K562 (cell line): ENCODE measurements at regions not wholly inside any gene's neighbourhood (a gene's known extent, or its start where the extent isn't known, plus 50 kb on each side); places are given as distances from the start of the nearest gene placed in this dataset.

Experiments
- ATAC-seq: fragments of 200-7000 bp; cut with Tn5 transposase; 3 replicates; pipeline ENCODE4 v1.9.1; 2020; ENCODE audit warnings: moderate library complexity
- BruUV-seq: library from RNA; stranded (reverse); fragments of 400-500 nt; replicated peaks from 2 replicates; lab custom pipeline; 2021; lab: Mats Ljungman, UMichigan
- CTCF ChIA-PET: fragments of 300-600 bp; formaldehyde crosslinking; extraction: SDS; loops from one replicate; lab custom pipeline; 2021; ENCODE audit warnings: low intra/inter-chr PET ratio; lab: Yijun Ruan, JAX
- POLR2A ChIA-PET: fragments of 300-600, 350-650 bp; sonication (Branson Sonifier 250); formaldehyde crosslinking; extraction: SDS; loops from one replicate; lab custom pipeline; 2021; ENCODE audit warnings: antibody characterized with exemption, inconsistent platforms; lab: Yijun Ruan, JAX
- DNase-seq, 4 experiments: peaks; one replicate each; pipeline versions ENCODE4 v3.0.0 to v3.0.0-alpha.2; 2011 to 2018; ENCODE audit warnings: low spot score in 3 of 4, mixed read lengths in 3 of 4; ENCODE audit errors: extremely low read depth in 1 of 4
- FAIRE-seq: peaks from 2 replicates; lab custom pipeline; 2011; peaks lifted over from hg19 to GRCh38; lab: Jason Lieb, UNC
- H2AFZ ChIP-seq: 2 replicates; pipeline ENCODE4 v1.6.0; 2011; ENCODE audit warnings: low read depth, low read length, control low read depth, inconsistent platforms
- H3K27ac ChIP-seq: fragments of 200-600 bp; 3 replicates; pipeline ENCODE4 v1.8.0; 2011; ENCODE audit warnings: low read depth, mild to moderate bottlenecking, control low read depth, inconsistent platforms, low read length, moderate library complexity, mixed read lengths; ENCODE audit errors: extremely low read depth
- H3K27me3 ChIP-seq, 2 experiments: fragments of 300-600 bp in 1 of 2; 2 replicates in 1 of 2; 3 replicates in 1 of 2; pipeline versions ENCODE4 v1.6.0 to v1.8.0; 2011; ENCODE audit warnings: inconsistent platforms in 2 of 2, low read length in 2 of 2, mild to moderate bottlenecking in 1 of 2, mixed read lengths in 1 of 2, moderate library complexity in 1 of 2; ENCODE audit not compliant: control insufficient read depth in 2 of 2, insufficient read depth in 2 of 2
- H3K36me3 ChIP-seq: fragments of 300-600 bp; 3 replicates; pipeline ENCODE4 v1.8.0; 2011; ENCODE audit warnings: mild to moderate bottlenecking, low read length, inconsistent platforms; ENCODE audit not compliant: control insufficient read depth, insufficient read depth
- H3K4me1 ChIP-seq, 2 experiments: fragments of 200-600 bp in 1 of 2; replicated peaks in 1 of 2; 2 replicates in 1 of 2; 3 replicates in 1 of 2; pipeline versions ENCODE4 v1.5.1 to v1.8.0; 2011; ENCODE audit warnings: inconsistent platforms in 2 of 2, low read length in 2 of 2, mild to moderate bottlenecking in 1 of 2, mixed read lengths in 1 of 2, moderate library complexity in 1 of 2; ENCODE audit not compliant: control insufficient read depth in 2 of 2, insufficient read depth in 2 of 2
- H3K4me2 ChIP-seq: 2 replicates; pipeline ENCODE4 v1.6.1; 2011; ENCODE audit warnings: low read length, control low read depth, inconsistent platforms, mixed read lengths; ENCODE audit not compliant: insufficient read depth
- H3K4me3 ChIP-seq: fragments of 200-600 bp; sonication (generic), shearing (Covaris generic); 2 replicates; pipeline ENCODE4 v1.5.1; 2016; ENCODE audit warnings: control low read depth, inconsistent platforms
- H3K79me2 ChIP-seq: fragments of 200-600 bp; 3 replicates; pipeline ENCODE4 v1.8.0; 2011; ENCODE audit warnings: low read length, inconsistent platforms; ENCODE audit not compliant: control insufficient read depth, insufficient read depth
- H3K9ac ChIP-seq, 2 experiments: 2 replicates each; pipeline versions ENCODE4 v1.6.0 to v1.6.1; 2011; ENCODE audit warnings: low read depth in 2 of 2, low read length in 2 of 2, control low read depth in 1 of 2, inconsistent platforms in 1 of 2, mild to moderate bottlenecking in 1 of 2, mixed read lengths in 1 of 2; ENCODE audit not compliant: insufficient read depth in 1 of 2
- H3K9me1 ChIP-seq: one replicate; pipeline ENCODE4 v1.6.0; 2011; ENCODE audit warnings: inconsistent platforms, mild to moderate bottlenecking, low read length, moderate library complexity; ENCODE audit not compliant: control insufficient read depth, insufficient read depth
- H3K9me3 ChIP-seq: replicated peaks from 2 replicates; pipeline ENCODE4 v1.5.1; 2011; ENCODE audit warnings: low read depth, low read length, inconsistent platforms; ENCODE audit not compliant: control insufficient read depth, insufficient read depth
- H4K20me1 ChIP-seq: replicated peaks from 2 replicates; pipeline ENCODE4 v1.6.1; 2011; ENCODE audit warnings: low read length, inconsistent platforms, mixed read lengths; ENCODE audit not compliant: control insufficient read depth, insufficient read depth
- CBFB ChIP-seq: sonication (generic); formaldehyde crosslinking; IDR thresholded peaks from 2 replicates; pipeline ENCODE4 v1.4.0; 2020; ENCODE audit warnings: mild to moderate bottlenecking, missing genetic modification reagents
- MAFF ChIP-seq: IDR thresholded peaks from 2 replicates; pipeline ENCODE4 v1.6.1; 2012; ENCODE audit warnings: low read length, improper control_type of control experiment
- MAFK ChIP-seq: IDR thresholded peaks from 2 replicates; pipeline ENCODE4 v1.6.1; 2011; ENCODE audit warnings: low read length, improper control_type of control experiment
- MCM7 ChIP-seq, 2 experiments: fragments of 450-650 bp; IDR thresholded peaks; 2 replicates each; pipeline ENCODE4 v1.6.1; 2016 to 2018
- SMAD1 ChIP-seq: fragments of 150-350 bp; IDR thresholded peaks from 2 replicates; pipeline ENCODE4 v1.6.1; 2014; ENCODE audit warnings: low read length, low read depth; ENCODE audit not compliant: partially characterized antibody
- SRF ChIP-seq, 2 experiments: fragments of 250-450, 450-650 bp in 1 of 2; sonication (Bioruptor Pico) in 1 of 2; sonication (generic) in 1 of 2; formaldehyde crosslinking; IDR thresholded peaks; 2 replicates each; pipeline versions ENCODE4 v1.5.0 to v1.5.1; 2020 to 2022; ENCODE audit warnings: mild to moderate bottlenecking in 1 of 2, missing genetic modification reagents in 1 of 2
- TAF9B ChIP-seq: fragments of 450-650 bp; IDR thresholded peaks from 2 replicates; pipeline ENCODE4 v1.6.1; 2018; ENCODE audit warnings: mild to moderate bottlenecking; ENCODE audit not compliant: partially characterized antibody
- ZKSCAN3 ChIP-seq: fragments of 250-450 bp; sonication (Bioruptor Pico); IDR thresholded peaks from 2 replicates; pipeline ENCODE4 v1.4.0; 2020
- ZNF165 ChIP-seq: fragments of 250-450 bp; sonication (Bioruptor Pico); IDR thresholded peaks from 2 replicates; pipeline ENCODE4 v1.4.0; 2020; ENCODE audit warnings: borderline replicate concordance
- ZNF24 ChIP-seq: fragments of 450-650 bp; IDR thresholded peaks from 2 replicates; pipeline ENCODE4 v1.6.1; 2016
- ZNF316 ChIP-seq: fragments of 450-650 bp; IDR thresholded peaks from 2 replicates; pipeline ENCODE4 v1.6.1; 2016
- WGBS: fragments of 100-300 bp; shearing (Covaris generic); methylation state at CpG from one replicate; pipeline ENCODE4 v1.1.6; 2016; ENCODE audit warnings: low coverage, mixed read lengths; ENCODE audit not compliant: insufficient coverage; ENCODE audit errors: missing lambda C conversion rate; 5-methylcytosine and 5-hydroxymethylcytosine counted together
- in situ Hi-C: fragments of 300-500 bp; cut with MboI; formaldehyde crosslinking; loops from 4 replicates; pipeline ENCODE4 v1.15.0; 2018; ENCODE audit warnings: inconsistent platforms, mixed read lengths
- intact Hi-C: fragments of 100-400 bp; cut with micrococcal nuclease; formaldehyde crosslinking; loops from 2 replicates; pipeline ENCODE4 v1.14.2; 2022

- CTCF ChIA-PET, result no interaction called here
- WGBS, result 0% methylated on average over 3 of the region's 3 CpGs
Measured at GRCh38 chr9:74407166-74407565, 90.0 kb upstream of the RORB start.

GRCh38 chr9:74412236-74412979, 84.7 kb upstream of the RORB start:
- H3K36me3 ChIP-seq, result no peaks in the 10 kb centered on the region
- H3K9ac ChIP-seq, result no peak overlapping the region
- no peaks in the 10 kb centered on the region for H3K9me3 ChIP-seq
- H3K27ac ChIP-seq, result no peak overlapping the region
- ATAC-seq, result no peak
- WGBS, result 0% methylated on average over 3 of the region's 3 CpGs
- H3K27me3 ChIP-seq, result no peaks in the 10 kb centered on the region
- CTCF ChIA-PET, result no interaction called here
- no peak for DNase-seq
- in situ Hi-C loops, result no loop called here
- no peaks in the 10 kb centered on the region for H4K20me1 ChIP-seq
- no peaks in the 10 kb centered on the region for H3K9me1 ChIP-seq
- H3K4me3 ChIP-seq, result no peak overlapping the region
- H3K79me2 ChIP-seq, result no peaks in the 10 kb centered on the region
- no peak overlapping the region for H3K4me2 ChIP-seq
- TF ChIP-seq CBFB, result no peak
- TF ChIP-seq TAF9B, result no peak
- no peak for TF ChIP-seq ZKSCAN3 (CRISPR knock-in tag)
- TF ChIP-seq, all 486 proteins: peak for 0
- BruUV-seq, result no TSS peak
- no peaks in the 10 kb centered on the region for H3K4me1 ChIP-seq
- intact Hi-C loops, result no loop called here
- no peak for FAIRE-seq
- POLR2A ChIA-PET, result no interaction called here
- no peak overlapping the region for H2AFZ ChIP-seq

More at GRCh38 chr9:74407166-74407565, 90.0 kb upstream of the RORB start:
- Histone ChIP-seq H3K4me1 (no peaks in the 10 kb centered on the region), H3K9me3 (no peaks in the 10 kb centered on the region), H3K9ac (no peak overlapping the region), H3K79me2 (no peaks in the 10 kb centered on the region), H3K4me2 (no peak overlapping the region), H3K4me3 (no peak overlapping the region), H2AFZ (no peak overlapping the region), H3K36me3 (no peaks in the 10 kb centered on the region), H4K20me1 (no peaks in the 10 kb centered on the region), H3K27me3 (no peaks in the 10 kb centered on the region), H3K27ac (no peak overlapping the region), H3K9me1 (no peaks in the 10 kb centered on the region)
- FAIRE-seq (no peak), ATAC-seq (no peak), DNase-seq (no peak)
- peak; percentile 70 for TF ChIP-seq MAFK
- TF ChIP-seq SRF (CRISPR knock-in tag; IDR thresholded peaks at IDR 0.05), result no peak
- peak; percentile 61 for TF ChIP-seq MAFF
- no peak for TF ChIP-seq SMAD1
- TF ChIP-seq ZNF24, result no peak
- TF ChIP-seq ZNF165 (CRISPR knock-in tag), result no peak
- peak; percentile 55 for TF ChIP-seq ZNF316
- no peak for TF ChIP-seq MCM7 (IDR thresholded peaks at IDR 0.05)
- intact Hi-C loops, result no loop called here
- POLR2A ChIA-PET, result no interaction called here
- BruUV-seq, result no TSS peak
- in situ Hi-C loops, result no loop called here
